ENCODE measurements at regions not wholly inside any gene's neighbourhood (a gene's known extent, or its start where the extent isn't known, plus 50 kb on each side); places are given as distances from the start of the nearest gene placed in this dataset.
"Not testable (repeated sequence)": the region's sequence is repeated elsewhere in the genome, so short reads cannot be mapped to it uniquely, and the experiment has no call there.

DNA sequence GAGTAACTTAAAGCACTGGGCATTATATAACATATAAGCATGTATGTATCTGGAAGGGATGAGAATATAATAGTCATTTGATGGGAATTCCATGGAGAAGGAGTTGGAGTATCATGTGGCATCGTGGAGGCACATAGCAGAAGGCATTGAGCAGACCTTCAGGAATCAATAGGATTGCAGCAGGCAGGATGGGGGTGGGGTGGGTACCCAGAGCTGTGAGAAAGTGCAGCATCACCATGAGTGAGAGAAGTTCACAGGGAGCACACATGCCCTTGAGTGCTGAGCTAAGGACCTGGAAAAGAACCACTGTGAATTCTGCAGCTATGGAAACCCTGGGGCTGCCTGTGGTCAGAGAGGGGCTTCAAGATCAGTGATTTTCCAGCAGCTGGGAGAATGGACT is 57.3 kb downstream of the MED10 start:
- no peak for DNase-seq (ENCODE audit: low read depth, low spot score)

DNA sequence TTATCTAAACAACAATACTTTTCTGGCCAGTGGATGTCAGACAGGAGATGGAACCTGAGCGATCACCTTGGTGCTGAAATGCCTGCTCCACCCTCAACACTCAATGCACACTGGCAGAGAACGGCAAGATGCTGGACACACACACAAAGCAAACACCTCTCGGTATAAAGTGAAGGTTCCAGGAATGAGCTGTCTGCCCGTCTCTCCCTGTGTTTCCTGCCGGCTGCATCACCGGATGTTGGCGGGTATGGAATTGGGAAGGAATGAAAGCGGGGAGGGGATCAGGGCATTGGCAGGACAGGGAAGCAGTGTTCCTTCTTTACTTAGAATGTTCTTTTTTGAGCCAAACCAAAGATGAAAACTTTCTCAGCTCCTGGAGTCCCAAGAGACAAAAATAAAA is 59.2 kb downstream of the MED10 start:
- DNase-seq (ENCODE audit: low read depth, low spot score), result no peak

DNA sequence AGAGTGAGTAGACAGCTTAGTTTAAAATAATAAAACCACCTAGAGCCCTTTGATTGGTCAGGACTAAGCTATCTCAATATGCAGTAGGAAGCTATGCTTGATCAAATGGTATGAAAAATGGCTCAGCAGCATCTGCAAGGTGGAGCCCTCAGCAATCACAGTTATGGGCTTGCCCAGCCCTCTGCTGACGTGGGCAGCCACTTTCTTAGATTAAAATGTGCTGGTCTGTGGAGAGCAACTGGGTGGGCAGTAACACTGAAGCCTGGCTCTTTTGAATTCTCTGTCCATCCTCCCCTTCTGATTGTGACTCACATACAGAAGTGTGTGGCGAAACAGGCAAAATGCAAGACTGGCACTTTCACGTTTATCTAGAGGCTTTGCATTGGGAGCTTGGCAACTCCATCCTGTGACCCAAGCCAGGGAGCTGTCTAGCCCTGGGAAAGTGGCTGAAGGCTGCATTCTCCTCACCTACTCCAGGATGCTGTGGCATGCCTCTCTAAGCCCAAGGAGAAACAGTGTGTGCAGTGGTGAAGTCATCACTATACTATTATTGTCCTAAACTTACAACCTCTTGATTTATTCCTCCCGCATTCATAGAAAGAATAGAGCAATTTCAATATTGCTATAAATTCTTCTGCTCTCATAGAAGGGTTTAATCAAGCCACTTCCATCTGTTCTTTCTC is 61.1 kb downstream of the MED10 start:
- DNase-seq (ENCODE audit: low read depth, low spot score), result no peak

DNA sequence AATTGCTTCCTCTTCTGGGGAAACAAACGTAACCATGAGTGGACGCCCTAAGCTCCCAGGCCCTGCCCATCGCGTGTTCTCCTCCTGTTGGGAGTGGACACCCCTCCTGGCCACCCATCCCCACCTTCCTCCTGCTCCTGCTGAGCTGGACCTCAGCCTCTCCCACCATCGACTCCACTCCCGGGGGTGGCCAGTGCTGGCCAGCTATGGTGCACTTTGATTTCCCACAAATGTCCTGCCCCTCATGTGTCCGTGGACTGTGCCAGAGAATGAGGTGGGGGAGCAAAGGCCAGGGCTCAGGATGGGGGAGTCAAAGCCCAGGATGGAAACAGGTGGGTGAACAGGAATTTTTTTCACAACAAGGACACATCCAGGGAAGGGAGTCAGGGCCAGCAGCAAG is 62.8 kb downstream of the MED10 start:
- no peak for DNase-seq (ENCODE audit: low read depth, low spot score)

DNA sequence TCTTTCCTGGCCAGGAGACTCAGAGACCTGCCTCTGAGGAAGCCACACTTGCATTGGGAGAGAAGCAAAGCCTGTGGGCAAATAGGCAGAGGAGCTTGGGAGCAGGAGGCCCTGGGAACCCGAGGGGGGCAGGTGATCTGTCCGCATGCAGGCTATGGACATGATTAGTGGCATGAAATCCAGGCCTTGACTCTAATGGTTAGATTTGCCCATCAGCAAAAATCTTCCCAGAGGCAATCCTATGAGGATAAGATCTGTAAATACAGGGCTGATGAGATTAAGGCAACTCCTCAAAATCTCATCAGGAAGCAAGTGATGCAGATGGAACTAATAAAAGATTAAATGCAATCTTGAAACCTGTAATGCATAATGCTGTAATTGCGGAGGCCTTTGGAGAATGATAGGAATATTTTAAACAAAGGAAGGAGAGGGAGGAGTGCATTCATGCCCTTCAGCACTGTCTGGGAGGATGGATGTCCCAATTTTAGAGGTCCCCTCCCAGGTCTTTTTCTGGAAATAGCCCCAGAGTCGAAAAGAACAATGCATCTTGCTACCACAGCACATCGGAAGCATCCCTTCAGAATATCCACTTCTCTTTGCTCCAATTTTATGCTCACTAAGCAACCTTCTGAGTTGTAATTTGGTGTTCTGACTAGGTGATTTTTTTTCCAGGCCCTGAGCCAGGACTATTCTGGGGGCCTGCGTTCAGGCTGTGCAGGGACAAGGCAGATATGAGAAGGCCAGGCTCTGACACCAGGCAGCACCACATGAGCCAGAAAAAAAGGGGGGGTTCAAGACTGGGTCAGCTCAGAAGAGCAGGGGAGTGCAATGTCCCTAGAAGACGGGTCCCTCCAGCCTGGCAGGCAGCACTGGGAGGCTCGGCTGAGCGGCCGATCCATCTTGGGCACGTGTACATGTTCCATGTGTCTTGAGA is 66.5 kb downstream of the MED10 start:
- DNase-seq (ENCODE audit: low read depth, low spot score), result no peak

DNA sequence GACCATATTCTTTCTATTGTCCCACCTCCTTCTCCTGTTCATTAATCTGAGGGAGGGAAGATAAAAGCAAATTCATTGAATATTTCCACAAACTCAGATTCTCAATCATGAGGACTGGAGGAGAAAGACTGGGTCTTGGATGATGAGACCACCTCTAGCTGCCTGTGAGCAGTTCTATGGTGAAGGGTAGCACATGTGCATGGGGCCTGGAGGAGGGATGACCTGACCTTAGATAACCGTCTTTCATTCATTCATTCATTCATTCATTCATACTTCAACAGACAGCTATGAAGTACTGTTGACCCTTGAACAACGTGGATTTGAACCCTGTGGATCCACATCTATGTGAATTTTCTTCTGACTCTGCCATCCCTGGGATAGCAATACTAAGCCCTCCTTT is 68.4 kb downstream of the MED10 start:
- DNase-seq (ENCODE audit: low read depth, low spot score), result no peak

DNA sequence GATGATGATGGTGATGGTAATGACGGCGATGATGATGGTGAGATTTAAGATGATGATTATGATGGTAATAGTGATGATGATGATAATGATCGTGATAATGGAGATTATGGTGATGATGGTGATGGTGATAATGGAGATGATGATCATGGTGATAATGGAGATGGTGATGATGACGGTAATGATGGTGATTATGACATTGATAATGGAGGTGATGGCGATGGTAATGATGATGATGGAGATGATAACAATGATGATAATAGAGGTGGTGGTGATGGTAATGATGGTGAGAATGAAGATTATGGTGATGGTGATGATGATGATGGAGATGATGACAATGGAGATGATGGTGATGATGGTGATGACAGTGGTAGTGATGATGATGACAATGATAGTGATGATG is 69.7 kb downstream of the MED10 start:
- DNase-seq (ENCODE audit: low read depth, low spot score), result no peak

DNA sequence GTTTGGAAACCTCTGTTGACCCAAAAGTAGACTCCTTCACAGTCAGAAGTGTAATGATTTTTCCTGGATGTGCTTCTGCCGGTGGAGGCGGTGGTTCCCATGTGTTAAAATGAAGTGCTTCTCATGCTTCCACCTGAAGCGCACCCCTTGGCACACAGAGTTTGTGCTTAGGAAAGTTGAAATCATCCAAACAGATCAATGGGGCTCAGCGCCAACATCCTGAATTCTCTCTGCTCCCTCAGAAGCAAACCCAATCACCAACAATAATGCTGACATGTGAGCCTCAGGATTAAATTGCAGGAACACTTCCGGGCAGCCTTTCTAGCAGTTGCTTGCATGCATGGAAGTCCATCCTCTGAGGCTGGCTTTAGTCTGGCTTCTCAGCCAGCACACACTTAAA is 71.0 kb downstream of the MED10 start:
- no peak for DNase-seq (ENCODE audit: low read depth, low spot score)

DNA sequence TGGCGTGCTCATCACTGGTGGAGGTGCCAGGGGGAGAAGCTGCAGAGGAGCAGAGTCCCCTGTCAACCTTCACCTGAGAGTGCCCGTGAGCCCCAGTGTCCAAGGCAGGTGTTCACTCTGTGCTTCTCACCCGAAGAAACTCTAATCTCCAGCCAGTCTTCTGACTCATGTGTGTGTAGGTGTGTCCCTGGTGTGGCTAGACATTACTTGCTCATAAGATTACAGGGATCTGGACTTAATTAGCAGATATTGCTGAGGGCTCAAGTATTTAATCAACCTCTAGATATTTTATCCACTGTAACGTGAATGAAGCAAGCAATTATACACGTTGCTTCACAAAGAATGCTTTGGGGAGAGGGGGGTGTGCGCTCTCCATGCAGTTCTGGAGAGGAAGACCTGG is 72.5 kb downstream of the MED10 start:
- no peak for DNase-seq (ENCODE audit: low read depth, low spot score)

DNA sequence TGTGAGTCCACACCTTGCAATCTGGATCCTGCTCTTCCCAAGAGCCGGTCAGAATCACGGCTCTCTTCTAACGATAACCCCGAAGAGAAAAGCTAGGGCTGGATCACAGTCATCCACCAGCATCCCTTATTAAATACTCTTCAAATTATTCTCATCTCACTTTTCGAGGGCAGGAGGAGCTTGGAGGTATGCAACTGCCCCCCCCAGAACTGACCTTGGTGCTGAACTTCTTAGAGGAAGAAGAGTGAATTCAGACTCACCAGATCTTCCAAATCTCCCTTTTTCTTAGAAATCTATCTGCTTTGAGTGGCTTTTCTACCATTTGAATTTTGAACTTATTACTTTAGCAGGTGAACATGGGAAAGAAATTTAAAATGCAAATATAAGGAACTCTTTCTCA is 75.7 kb downstream of the MED10 start:
- peak; percentile 17 for DNase-seq (ENCODE audit: low read depth, low spot score)

DNA sequence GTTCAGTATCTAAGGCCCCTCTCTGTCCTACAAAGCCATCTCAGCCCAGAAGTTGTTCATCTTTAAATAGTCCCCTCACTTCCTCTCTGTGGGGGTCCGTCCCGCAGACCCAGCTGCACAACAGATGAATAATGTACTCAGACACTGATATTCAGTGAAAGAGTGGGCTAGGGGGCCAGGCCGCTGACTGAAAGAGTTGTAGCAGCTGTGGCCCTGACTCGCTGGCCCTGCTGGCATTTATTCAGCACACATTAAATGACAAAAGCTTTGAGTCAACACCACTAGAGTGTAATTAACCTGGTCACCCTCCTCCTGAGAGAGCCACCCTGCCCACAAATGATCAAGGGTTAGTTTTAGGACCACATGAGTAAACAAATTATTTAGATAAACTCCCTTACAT is 76.3 kb downstream of the MED10 start:
- DNase-seq (ENCODE audit: low read depth, low spot score), result no peak

DNA sequence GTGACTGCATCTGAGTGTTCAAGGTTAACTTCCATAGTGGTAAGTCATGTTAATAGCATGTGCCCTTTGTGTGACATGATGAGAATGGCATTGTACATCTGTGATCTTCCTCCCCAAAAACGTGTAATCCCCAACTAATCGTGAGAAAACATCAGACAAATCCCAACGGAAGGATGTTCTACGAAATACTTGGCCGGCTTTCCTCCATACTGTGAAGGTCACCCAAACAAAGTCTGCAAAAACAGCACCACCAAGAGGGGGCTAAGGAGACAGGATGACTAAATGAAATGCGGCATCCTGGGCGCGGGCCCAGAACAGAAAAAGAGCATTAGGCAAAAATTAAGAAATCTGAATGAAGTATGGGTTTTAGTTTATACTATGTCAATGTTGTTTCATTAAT is 81.8 kb downstream of the MED10 start:
- no peak for DNase-seq (ENCODE audit: low read depth, low spot score)

DNA sequence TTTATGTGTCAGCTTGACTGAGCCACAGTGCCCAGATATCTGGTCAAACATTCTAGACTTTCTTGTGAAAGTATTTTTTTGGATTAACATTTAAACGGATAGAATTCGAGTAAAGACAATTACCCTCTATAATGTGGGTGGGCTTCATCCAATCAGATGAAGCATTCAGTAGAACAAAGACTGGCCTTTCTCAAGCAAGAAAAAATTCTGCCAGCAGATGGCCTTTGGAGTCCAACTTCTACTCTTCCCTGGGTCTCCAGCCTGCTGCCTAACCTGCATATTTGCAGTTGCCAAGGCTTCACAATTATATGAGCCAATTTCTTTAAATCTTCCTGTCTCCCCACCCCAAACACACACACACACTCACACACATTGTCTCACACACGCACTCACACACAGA is 86.4 kb downstream of the MED10 start:
- DNase-seq (ENCODE audit: low read depth, low spot score), result peak; percentile 12

DNA sequence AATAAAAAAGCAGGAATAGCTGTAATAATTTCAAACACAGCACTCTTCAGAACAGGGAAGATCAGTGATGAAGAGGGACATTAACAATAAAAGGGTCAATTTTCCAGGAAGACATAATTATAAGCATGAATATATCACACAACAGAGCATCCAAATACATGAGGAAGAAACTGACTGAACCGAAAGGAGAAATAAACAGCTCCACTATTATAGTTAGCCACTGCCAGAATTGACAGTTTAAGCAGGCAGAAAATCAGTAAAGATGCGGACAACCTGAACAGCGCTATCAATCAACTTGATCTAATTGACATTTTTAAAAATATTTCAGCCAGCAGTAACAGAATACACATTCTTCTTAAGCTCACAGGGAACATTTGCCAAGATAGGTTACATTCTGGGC is 89.1 kb downstream of the MED10 start:
- DNase-seq (ENCODE audit: low read depth, low spot score), result no peak

DNA sequence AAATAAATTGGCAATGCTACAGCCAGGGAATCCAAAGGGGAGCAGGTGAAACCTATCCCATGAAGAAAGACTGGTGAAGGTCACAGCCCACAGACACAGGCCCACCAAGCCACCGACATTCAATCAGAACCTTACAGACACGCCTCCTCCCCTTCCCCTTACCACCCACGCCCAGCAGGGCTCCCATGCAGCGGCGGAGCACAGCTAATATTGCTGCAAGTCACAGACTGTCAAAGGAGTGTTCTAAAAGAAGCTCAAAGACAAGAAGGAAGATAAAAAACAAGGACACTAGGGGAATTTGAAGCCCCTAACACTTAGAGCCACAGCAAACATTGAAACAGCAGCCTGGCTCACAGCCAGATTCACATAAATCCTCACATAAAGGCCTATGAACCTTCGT is 91.2 kb downstream of the MED10 start:
- DNase-seq (ENCODE audit: low read depth, low spot score), result no peak

DNA sequence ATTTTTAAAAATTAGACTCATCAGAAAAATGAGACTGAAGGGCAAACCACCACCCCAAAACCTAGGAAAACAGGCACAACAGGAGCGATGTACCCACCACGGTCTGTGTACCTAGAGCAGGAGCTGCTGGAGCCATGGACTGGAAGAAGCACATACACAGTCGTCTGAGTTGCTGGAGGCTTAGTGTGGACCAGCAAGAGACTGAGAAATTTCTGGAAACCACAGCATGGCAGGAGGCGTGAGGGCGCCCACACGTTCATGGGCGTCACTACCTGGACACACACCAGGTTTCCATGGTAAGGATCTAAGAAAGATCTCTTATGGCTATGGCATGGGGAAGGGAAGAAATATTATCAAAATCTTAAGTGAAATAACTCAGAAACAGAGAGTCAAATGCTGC is 91.9 kb downstream of the MED10 start:
- DNase-seq (ENCODE audit: low read depth, low spot score), result no peak

DNA sequence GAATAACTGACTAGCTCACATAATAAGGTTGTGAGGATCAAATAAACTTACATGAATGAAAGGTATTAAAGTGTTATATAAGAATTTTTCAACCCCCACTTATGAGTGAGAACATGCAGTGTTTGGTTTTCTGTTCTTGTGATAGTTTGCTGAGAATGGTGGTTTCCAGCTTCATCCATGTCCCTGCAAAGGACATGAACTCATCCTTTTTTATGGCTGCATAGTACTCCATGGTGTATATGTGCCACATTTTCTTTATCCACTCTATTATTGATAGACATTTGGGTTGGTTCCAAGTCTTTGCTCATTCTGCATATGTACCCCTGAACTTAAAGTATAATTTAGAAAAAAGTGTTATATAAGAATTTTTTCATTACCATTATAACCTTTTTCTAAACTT is 93.9 kb downstream of the MED10 start:
- DNase-seq (ENCODE audit: low read depth, low spot score), result not testable (repeated sequence)

DNA sequence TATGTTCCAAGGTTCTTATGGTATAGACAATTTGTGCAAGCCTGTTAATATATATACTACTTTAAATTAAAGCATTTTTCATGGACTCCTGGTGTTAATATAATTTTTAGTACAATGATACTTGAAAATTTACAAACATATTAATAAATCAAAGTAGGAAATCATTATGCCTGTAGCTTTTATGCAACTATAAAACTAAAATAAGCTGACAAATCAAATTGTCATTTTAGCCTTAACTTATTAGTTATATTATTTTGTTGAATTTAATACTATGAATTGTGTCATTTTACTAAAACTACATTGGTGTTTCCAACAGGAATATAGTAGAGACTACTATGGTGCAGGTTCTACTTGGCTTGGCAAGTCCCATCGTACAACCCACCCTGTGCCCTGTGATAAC is 96.0 kb downstream of the MED10 start:
- DNase-seq (ENCODE audit: low read depth, low spot score), result no peak

DNA sequence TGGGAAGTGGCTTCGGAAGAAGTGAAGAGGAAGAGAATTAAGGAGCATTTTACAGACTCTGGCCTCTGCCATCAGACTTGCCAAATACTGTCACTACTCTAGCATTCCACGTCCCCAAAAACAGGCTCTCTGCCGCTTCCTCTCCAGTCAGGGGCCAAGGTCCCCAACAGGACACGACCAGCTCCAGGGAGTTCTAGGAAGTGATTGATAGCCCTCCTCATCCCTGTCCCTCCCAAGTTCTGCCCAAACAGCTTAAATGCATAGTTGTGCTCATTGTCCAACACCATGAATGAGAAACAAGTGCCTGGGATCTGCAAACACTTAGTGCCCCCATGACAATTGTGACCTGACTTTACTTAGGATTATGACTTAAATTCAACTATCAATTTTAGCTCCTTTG is 96.5 kb downstream of the MED10 start:
- DNase-seq (ENCODE audit: low read depth, low spot score), result no peak

DNA sequence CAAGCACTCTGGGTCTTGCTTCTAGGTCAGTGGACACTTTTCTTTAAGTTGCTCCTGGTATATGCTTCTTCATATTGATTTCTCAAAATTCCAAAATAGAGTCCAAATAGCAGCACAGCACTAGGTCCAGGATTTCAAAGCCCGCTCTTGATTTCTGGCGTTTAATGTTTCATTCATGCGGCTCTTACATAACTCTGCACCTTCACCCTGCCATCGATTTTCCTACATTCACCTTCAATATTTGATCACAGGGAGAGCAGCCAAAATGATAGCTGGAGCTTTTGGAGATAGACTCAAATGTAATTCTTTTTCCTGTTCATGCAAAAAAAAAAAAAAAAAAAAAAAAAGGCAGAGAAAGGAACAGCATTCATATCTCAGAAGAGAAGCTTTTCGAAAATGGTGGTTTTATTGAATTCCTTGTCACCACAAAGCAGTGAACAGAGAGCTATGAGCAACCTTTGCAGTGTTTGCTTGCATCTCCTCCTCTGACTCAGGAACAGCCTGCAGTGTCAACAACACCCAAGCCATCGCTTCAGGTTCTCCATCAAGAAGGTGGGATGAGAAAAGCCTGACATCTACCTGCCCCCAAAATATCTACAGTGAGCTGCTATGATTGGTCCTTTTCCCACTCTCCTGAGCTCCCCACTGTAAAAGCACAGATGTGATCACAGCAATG is 97.8 kb downstream of the MED10 start:
- no peak for DNase-seq (ENCODE audit: low read depth, low spot score)

DNA sequence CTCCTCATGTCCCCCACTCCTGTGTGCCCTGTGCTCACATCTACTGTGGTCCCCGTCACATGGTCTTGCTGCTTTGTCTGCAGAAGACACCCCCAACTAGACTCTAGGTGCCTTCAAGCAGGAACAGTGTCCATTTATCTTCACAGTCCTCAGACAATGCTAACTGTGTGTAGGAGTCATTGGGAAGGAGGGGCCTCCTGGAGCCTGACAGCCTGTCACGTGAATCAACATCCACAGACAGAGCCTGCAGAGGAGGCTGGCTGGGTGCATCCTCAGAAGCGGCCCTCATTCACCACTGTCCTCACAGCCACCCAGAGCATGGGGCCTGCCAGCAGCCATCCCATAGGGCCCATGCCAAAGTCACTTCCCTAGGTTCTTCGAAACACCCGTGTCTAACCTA is 98.7 kb downstream of the MED10 start:
- DNase-seq (ENCODE audit: low read depth, low spot score), result no peak

DNA sequence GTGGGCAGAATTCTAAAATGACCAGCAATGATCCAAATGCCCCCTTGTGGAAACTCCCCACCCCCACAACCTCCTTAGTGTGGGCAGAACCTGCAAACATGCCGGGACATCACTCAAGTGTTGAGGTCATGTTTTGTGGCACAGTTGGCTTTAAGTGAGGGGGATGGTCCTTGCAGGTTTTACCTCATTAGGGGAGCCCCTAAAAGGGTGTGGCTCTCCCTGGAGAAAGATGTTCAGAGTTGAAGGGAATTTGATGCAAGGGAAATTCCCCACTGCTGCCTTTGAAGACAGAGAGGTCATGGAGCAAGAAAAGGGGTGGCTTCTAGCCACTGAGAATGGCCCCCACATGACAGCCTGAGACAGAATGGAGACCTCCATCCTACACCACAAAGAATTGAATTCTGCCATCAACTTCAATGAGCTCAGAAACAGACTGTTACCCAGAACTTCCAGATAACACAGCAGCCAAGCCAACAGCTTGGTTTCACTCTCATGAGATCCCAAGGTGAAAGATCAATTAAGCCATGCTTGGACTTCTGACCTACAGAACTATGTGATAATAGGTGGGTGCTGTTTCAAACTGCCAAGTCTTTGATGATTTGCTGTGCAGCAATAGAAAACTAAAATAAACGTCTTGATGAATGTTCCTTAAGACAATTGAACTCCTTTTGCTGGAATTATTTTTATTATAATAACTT is 103.4 kb downstream of the MED10 start:
- no peak for DNase-seq (ENCODE audit: low read depth, low spot score)
